ENCODE measurements at regions not wholly inside any gene's neighbourhood (a gene's known extent, or its start where the extent isn't known, plus 50 kb on each side); places are given as distances from the start of the nearest gene placed in this dataset.

- TF ChIP-seq POLR2AphosphoS5 (IDR thresholded peaks at IDR 0.05; ENCODE audit: low read depth, low read length) (no peak), POLR2A (IDR thresholded peaks at IDR 0.05; ENCODE audit: low read depth, low read length) (no peak), TAF1 (IDR thresholded peaks at IDR 0.05; ENCODE audit: borderline replicate concordance, low read depth, low read length) (no peak)
Observed at GRCh38 chr3:34920806-34921205, 718.5 kb upstream of the ARPP21 start.

All from GM12892 (cell line).